WTC11 (cell line): ENCODE measurements at regions not wholly inside any gene's neighbourhood (a gene's known extent, or its start where the extent isn't known, plus 50 kb on each side); places are given as distances from the start of the nearest gene placed in this dataset.

Experiments used
- ATAC-seq: fragments of 200-7000 bp; cut with Tn5 transposase; 2 replicates; pipeline ENCODE4 v1.10.0; 2021; ENCODE audit warnings: mild to moderate bottlenecking, moderate library complexity
- CTCF ChIA-PET: fragments of 300-600 bp; sonication (Branson Sonifier 250); formaldehyde crosslinking; loops from one replicate; lab custom pipeline; 2021; ENCODE audit warnings: antibody characterized with exemption; lab: Charles Lee
- POLR2A ChIA-PET: fragments of 350-600 bp; sonication (Branson Sonifier 250); formaldehyde crosslinking; loops from one replicate; lab custom pipeline; 2021; ENCODE audit warnings: antibody characterized with exemption; lab: Charles Lee
- DNase-seq: peaks from one replicate; pipeline ENCODE4 v3.0.0; 2021; ENCODE audit warnings: low spot score
- H3K27ac Mint-ChIP-seq: 2 replicates; pipeline ENCODE4 v1.8.0; 2021; ENCODE audit warnings: mixed read lengths
- H3K27me3 Mint-ChIP-seq: 2 replicates; pipeline ENCODE4 v1.8.0; 2021; ENCODE audit warnings: low read depth, mild to moderate bottlenecking, moderate library complexity, mixed read lengths
- H3K36me3 Mint-ChIP-seq: 2 replicates; pipeline ENCODE4 v1.8.0; 2021; ENCODE audit warnings: mixed read lengths
- H3K4me1 Mint-ChIP-seq: 2 replicates; pipeline ENCODE4 v1.8.0; 2022; ENCODE audit warnings: mixed read lengths
- H3K4me3 Mint-ChIP-seq: 2 replicates; pipeline ENCODE4 v1.8.0; 2021; ENCODE audit warnings: mild to moderate bottlenecking, moderate library complexity, mixed read lengths
- H3K9me3 Mint-ChIP-seq: 2 replicates; pipeline ENCODE4 v1.8.0; 2021; ENCODE audit warnings: mixed read lengths
- AR ChIP-seq: fragments of 250-450 bp; sonication (Bioruptor Pico); IDR thresholded peaks from 2 replicates; pipeline ENCODE4 v1.9.0; 2021; ENCODE audit warnings: mild to moderate bottlenecking
- ARID4B ChIP-seq: sonication (generic); formaldehyde crosslinking; IDR thresholded peaks from 2 replicates; pipeline ENCODE4 v1.8.0; 2023; ENCODE audit warnings: missing genetic modification reagents, mild to moderate bottlenecking, borderline replicate concordance
- CREM ChIP-seq: sonication (generic); formaldehyde crosslinking; IDR thresholded peaks from 2 replicates; pipeline ENCODE4 v1.8.1; 2022; ENCODE audit warnings: mild to moderate bottlenecking, missing genetic modification reagents, moderate library complexity
- FOXJ3 ChIP-seq: sonication (generic); formaldehyde crosslinking; IDR thresholded peaks from 2 replicates; pipeline ENCODE4 v1.9.0; 2021; ENCODE audit warnings: missing genetic modification reagents, mild to moderate bottlenecking, borderline replicate concordance
- GABPB1 ChIP-seq: sonication (generic); formaldehyde crosslinking; IDR thresholded peaks from 2 replicates; pipeline ENCODE4 v1.8.1; 2023; ENCODE audit warnings: mild to moderate bottlenecking, missing genetic modification reagents
- HMGA2 ChIP-seq: fragments of 250-450 bp; sonication (Bioruptor Pico); IDR thresholded peaks from 2 replicates; pipeline ENCODE4 v1.4.0; 2021; ENCODE audit warnings: mild to moderate bottlenecking, moderate library complexity
- IRF2 ChIP-seq: sonication (generic); formaldehyde crosslinking; IDR thresholded peaks from 2 replicates; pipeline ENCODE4 v1.8.0; 2022; ENCODE audit warnings: low read depth, missing genetic modification reagents, borderline replicate concordance
- JUN ChIP-seq: sonication (generic); formaldehyde crosslinking; IDR thresholded peaks from 2 replicates; pipeline ENCODE4 v1.8.0; 2023; ENCODE audit warnings: mild to moderate bottlenecking, missing genetic modification reagents
- NFATC4 ChIP-seq: fragments of 250-450 bp; sonication (Bioruptor Pico); IDR thresholded peaks from 2 replicates; pipeline ENCODE4 v1.9.0; 2021; ENCODE audit warnings: mild to moderate bottlenecking
- NR2C2 ChIP-seq: sonication (generic); formaldehyde crosslinking; IDR thresholded peaks from 2 replicates; pipeline ENCODE4 v1.8.0; 2022; ENCODE audit warnings: mild to moderate bottlenecking, missing genetic modification reagents
- PREB ChIP-seq: sonication (generic); formaldehyde crosslinking; IDR thresholded peaks from 2 replicates; pipeline ENCODE4 v1.8.1; 2022; ENCODE audit warnings: mild to moderate bottlenecking, missing genetic modification reagents, moderate library complexity, borderline replicate concordance
- PRRX2 ChIP-seq: fragments of 250-450 bp; sonication (Bioruptor Pico); IDR thresholded peaks from 2 replicates; pipeline ENCODE4 v1.8.0; 2021; ENCODE audit warnings: mild to moderate bottlenecking
- RORB ChIP-seq: fragments of 250-450 bp; sonication (Bioruptor Pico); IDR thresholded peaks from 2 replicates; pipeline ENCODE4 v1.9.0; 2021; ENCODE audit warnings: mild to moderate bottlenecking
- TEAD4 ChIP-seq: sonication (generic); formaldehyde crosslinking; IDR thresholded peaks from 2 replicates; pipeline ENCODE4 v1.8.0; 2022; ENCODE audit warnings: mild to moderate bottlenecking, missing genetic modification reagents
- ZBTB43 ChIP-seq: sonication (generic); formaldehyde crosslinking; IDR thresholded peaks from 2 replicates; pipeline ENCODE4 v1.8.1; 2023; ENCODE audit warnings: mild to moderate bottlenecking, missing genetic modification reagents
- ZNF232 ChIP-seq: sonication (generic); formaldehyde crosslinking; IDR thresholded peaks from 2 replicates; pipeline ENCODE4 v1.8.0; 2022; ENCODE audit warnings: mild to moderate bottlenecking, missing genetic modification reagents
- ZNF263 ChIP-seq: sonication (generic); formaldehyde crosslinking; IDR thresholded peaks from 2 replicates; pipeline ENCODE4 v1.8.1; 2022; ENCODE audit warnings: low read depth, mild to moderate bottlenecking, moderate library complexity, missing genetic modification reagents
- ZNF317 ChIP-seq: sonication (generic); formaldehyde crosslinking; IDR thresholded peaks from 2 replicates; pipeline ENCODE4 v1.8.1; 2023; ENCODE audit warnings: low read depth, mild to moderate bottlenecking, moderate library complexity, missing genetic modification reagents, borderline replicate concordance
- ZSCAN18 ChIP-seq: fragments of 250-450 bp; sonication (Bioruptor Pico); IDR thresholded peaks from 2 replicates; pipeline ENCODE4 v2.1.2; 2022; ENCODE audit warnings: mild to moderate bottlenecking, moderate library complexity
- TF ChIP-seq, protein P1 (sequence below): sonication (generic); formaldehyde crosslinking; IDR thresholded peaks from 2 replicates; pipeline ENCODE4 v1.8.0; 2022; ENCODE audit warnings: mild to moderate bottlenecking, missing genetic modification reagents
- TF ChIP-seq, protein P2 (sequence below): sonication (generic); formaldehyde crosslinking; IDR thresholded peaks from 2 replicates; pipeline ENCODE4 v1.8.0; 2022; ENCODE audit warnings: missing genetic modification reagents

DNA sequence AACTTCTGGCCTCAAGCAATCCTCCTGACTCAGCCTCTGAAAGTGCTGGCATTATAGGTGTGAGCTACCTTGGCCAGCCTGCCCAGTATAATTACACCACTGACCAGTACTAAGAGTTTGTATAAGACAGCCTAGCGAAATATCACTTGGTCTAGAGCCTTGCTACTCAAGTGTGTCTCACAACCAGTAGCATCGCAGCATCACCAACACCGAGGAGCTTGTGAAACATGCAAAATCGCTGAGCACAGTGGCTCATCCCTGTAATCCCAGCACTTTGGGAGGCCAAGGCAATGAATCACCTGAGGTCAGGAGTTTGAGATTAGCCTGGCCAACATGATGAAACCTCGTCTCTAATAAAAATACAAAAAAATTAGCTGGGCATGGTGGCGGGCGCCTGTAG is 102.0 kb upstream of the GATB start:
- H3K4me1 Mint-ChIP-seq: no peaks in the 10 kb centered on the region
- TF ChIP-seq IRF2 (CRISPR knock-in tag) (no peak), TEAD4 (CRISPR knock-in tag) (no peak), ARID4B (CRISPR knock-in tag) (no peak), FOXJ3 (CRISPR knock-in tag) (no peak), AR (CRISPR knock-in tag) (no peak), NR2C2 (no peak), ZNF317 (no peak), ZBTB43 (CRISPR knock-in tag) (no peak), RORB (CRISPR knock-in tag) (no peak), ZNF232 (CRISPR knock-in tag) (no peak), CREM (CRISPR knock-in tag) (no peak), JUN (CRISPR knock-in tag) (no peak), NFATC4 (no peak), ZNF263 (no peak), PRRX2 (CRISPR knock-in tag) (no peak), GABPB1 (CRISPR knock-in tag) (no peak)
- TF ChIP-seq, protein P1, sequence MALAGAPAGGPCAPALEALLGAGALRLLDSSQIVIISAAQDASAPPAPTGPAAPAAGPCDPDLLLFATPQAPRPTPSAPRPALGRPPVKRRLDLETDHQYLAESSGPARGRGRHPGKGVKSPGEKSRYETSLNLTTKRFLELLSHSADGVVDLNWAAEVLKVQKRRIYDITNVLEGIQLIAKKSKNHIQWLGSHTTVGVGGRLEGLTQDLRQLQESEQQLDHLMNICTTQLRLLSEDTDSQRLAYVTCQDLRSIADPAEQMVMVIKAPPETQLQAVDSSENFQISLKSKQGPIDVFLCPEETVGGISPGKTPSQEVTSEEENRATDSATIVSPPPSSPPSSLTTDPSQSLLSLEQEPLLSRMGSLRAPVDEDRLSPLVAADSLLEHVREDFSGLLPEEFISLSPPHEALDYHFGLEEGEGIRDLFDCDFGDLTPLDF (CRISPR knock-in tag): no peak
- POLR2A ChIA-PET: no interaction called here
- CTCF ChIA-PET: no interaction called here
- no peak for ATAC-seq
- no peak overlapping the region for H3K27ac Mint-ChIP-seq
- no peak for DNase-seq
- H3K36me3 Mint-ChIP-seq: 0 out of 2 replicates have a peak, but pooled peaks cover 6% of the 10 kb centered on the region
- no peak overlapping the region for H3K4me3 Mint-ChIP-seq
- no peaks in the 10 kb centered on the region; the same call in 1 of the 2 replicates for H3K27me3 Mint-ChIP-seq
- H3K9me3 Mint-ChIP-seq: peaks cover 9% of the 10 kb centered on the region

GRCh38 chr4:151860561-151861093 is 99.8 kb upstream of the GATB start:
- CTCF ChIA-PET: no interaction called here
- ATAC-seq: no peak
- Mint-ChIP-seq H3K4me1 (no peaks in the 10 kb centered on the region), H3K27me3 (no peaks in the 10 kb centered on the region; the same call in 1 of the 2 replicates), H3K36me3 (no peaks in the 10 kb centered on the region), H3K9me3 (no peaks in the 10 kb centered on the region), H3K27ac (no peak overlapping the region), H3K4me3 (no peak overlapping the region)
- no peak for DNase-seq
- POLR2A ChIA-PET: no interaction called here
- TF ChIP-seq ZSCAN18 (CRISPR knock-in tag): no peak
- no peak for TF ChIP-seq PREB
- no peak for TF ChIP-seq HMGA2 (CRISPR knock-in tag)
- TF ChIP-seq, protein P2, sequence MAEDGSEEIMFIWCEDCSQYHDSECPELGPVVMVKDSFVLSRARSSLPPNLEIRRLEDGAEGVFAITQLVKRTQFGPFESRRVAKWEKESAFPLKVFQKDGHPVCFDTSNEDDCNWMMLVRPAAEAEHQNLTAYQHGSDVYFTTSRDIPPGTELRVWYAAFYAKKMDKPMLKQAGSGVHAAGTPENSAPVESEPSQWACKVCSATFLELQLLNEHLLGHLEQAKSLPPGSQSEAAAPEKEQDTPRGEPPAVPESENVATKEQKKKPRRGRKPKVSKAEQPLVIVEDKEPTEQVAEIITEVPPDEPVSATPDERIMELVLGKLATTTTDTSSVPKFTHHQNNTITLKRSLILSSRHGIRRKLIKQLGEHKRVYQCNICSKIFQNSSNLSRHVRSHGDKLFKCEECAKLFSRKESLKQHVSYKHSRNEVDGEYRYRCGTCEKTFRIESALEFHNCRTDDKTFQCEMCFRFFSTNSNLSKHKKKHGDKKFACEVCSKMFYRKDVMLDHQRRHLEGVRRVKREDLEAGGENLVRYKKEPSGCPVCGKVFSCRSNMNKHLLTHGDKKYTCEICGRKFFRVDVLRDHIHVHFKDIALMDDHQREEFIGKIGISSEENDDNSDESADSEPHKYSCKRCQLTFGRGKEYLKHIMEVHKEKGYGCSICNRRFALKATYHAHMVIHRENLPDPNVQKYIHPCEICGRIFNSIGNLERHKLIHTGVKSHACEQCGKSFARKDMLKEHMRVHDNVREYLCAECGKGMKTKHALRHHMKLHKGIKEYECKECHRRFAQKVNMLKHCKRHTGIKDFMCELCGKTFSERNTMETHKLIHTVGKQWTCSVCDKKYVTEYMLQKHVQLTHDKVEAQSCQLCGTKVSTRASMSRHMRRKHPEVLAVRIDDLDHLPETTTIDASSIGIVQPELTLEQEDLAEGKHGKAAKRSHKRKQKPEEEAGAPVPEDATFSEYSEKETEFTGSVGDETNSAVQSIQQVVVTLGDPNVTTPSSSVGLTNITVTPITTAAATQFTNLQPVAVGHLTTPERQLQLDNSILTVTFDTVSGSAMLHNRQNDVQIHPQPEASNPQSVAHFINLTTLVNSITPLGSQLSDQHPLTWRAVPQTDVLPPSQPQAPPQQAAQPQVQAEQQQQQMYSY (CRISPR knock-in tag): no peak
